ENCODE measurements at regions not wholly inside any gene's neighbourhood (a gene's known extent, or its start where the extent isn't known, plus 50 kb on each side); places are given as distances from the start of the nearest gene placed in this dataset.

GRCh38 chr13:87003265-87003664 is 667.9 kb upstream of the SLITRK5 start:
- no peak for DNase-seq (ENCODE audit: low read depth, low spot score)
- FAIRE-seq: no peak
- H3K9me1 ChIP-seq (ENCODE audit: control insufficient read depth, extremely low read depth, insufficient read depth, low read length): no peaks in the 10 kb centered on the region
- H3K9ac ChIP-seq (ENCODE audit: control insufficient read depth, extremely low read depth, insufficient read depth, low read length): no peak overlapping the region
- H3K79me2 ChIP-seq (ENCODE audit: control insufficient read depth, insufficient read depth, low read length): no peaks in the 10 kb centered on the region
- H3K4me3 ChIP-seq (ENCODE audit: control insufficient read depth in 2 of 3, extremely low read depth in 1 of 3, insufficient read depth in 2 of 3, low read depth in 1 of 3, low read length in 3 of 3): no peak overlapping the region
- H2AFZ ChIP-seq (ENCODE audit: control insufficient read depth, low read length): no peak overlapping the region
- H4K20me1 ChIP-seq (ENCODE audit: control insufficient read depth, extremely low read depth, insufficient read depth, low read length): no peaks in the 10 kb centered on the region
- no peak overlapping the region for H3K27ac ChIP-seq (ENCODE audit: control insufficient read depth, insufficient read depth, low read length)
- H3K4me2 ChIP-seq (ENCODE audit: control insufficient read depth, extremely low read depth, insufficient read depth, low read depth, low read length): no peak overlapping the region
- dilution Hi-C loops (cut with MboI; ENCODE audit: extremely low pct_ligation_motif_present, low sequenced_read_pairs): no loop called here
- H3K36me3 ChIP-seq (ENCODE audit: control insufficient read depth in 2 of 2, extremely low read depth in 1 of 2, insufficient read depth in 2 of 2, low read length in 2 of 2): no peaks in the 10 kb centered on the region
- no peaks in the 10 kb centered on the region for H3K4me1 ChIP-seq (ENCODE audit: control insufficient read depth, extremely low read depth, insufficient read depth, low read length)
- H3K27me3 ChIP-seq (ENCODE audit: control insufficient read depth, extremely low read depth, insufficient read depth, low read length): no peaks in the 10 kb centered on the region
- TF ChIP-seq EZH2 (IDR thresholded peaks at IDR 0.05; ENCODE audit: low read length) (no peak), CTCF (optimal IDR thresholded peaks at IDR 0.05 in 1 of 3, IDR thresholded peaks at IDR 0.05 in 1 of 3, conservative IDR thresholded peaks at IDR 0.05 in 1 of 3; ENCODE audit: extremely low read depth in 1 of 3, insufficient read depth in 2 of 3, low read length in 3 of 3) (no peak)
- H3K9me3 ChIP-seq (ENCODE audit: control insufficient read depth, low read depth, low read length): no peaks in the 10 kb centered on the region

GRCh38 chr13:87005511-87005910 is 665.7 kb upstream of the SLITRK5 start:
- dilution Hi-C loops (cut with MboI; ENCODE audit: extremely low pct_ligation_motif_present, low sequenced_read_pairs): no loop called here
- DNase-seq (ENCODE audit: low read depth, low spot score) (no peak), FAIRE-seq (no peak)
- Histone ChIP-seq H3K4me2 (ENCODE audit: control insufficient read depth, extremely low read depth, insufficient read depth, low read depth, low read length) (no peak overlapping the region), H3K79me2 (ENCODE audit: control insufficient read depth, insufficient read depth, low read length) (no peaks in the 10 kb centered on the region), H4K20me1 (ENCODE audit: control insufficient read depth, extremely low read depth, insufficient read depth, low read length) (no peaks in the 10 kb centered on the region), H3K4me3 (ENCODE audit: control insufficient read depth in 2 of 3, extremely low read depth in 1 of 3, insufficient read depth in 2 of 3, low read depth in 1 of 3, low read length in 3 of 3) (no peak overlapping the region), H3K27ac (ENCODE audit: control insufficient read depth, insufficient read depth, low read length) (no peak overlapping the region), H3K27me3 (ENCODE audit: control insufficient read depth, extremely low read depth, insufficient read depth, low read length) (no peaks in the 10 kb centered on the region), H3K4me1 (ENCODE audit: control insufficient read depth, extremely low read depth, insufficient read depth, low read length) (no peaks in the 10 kb centered on the region), H3K9me3 (ENCODE audit: control insufficient read depth, low read depth, low read length) (no peaks in the 10 kb centered on the region), H3K9ac (ENCODE audit: control insufficient read depth, extremely low read depth, insufficient read depth, low read length) (no peak overlapping the region), H3K9me1 (ENCODE audit: control insufficient read depth, extremely low read depth, insufficient read depth, low read length) (no peaks in the 10 kb centered on the region), H3K36me3 (ENCODE audit: control insufficient read depth in 2 of 2, extremely low read depth in 1 of 2, insufficient read depth in 2 of 2, low read length in 2 of 2) (no peaks in the 10 kb centered on the region), H2AFZ (ENCODE audit: control insufficient read depth, low read length) (no peak overlapping the region)
- TF ChIP-seq EZH2 (IDR thresholded peaks at IDR 0.05; ENCODE audit: low read length): no peak
- TF ChIP-seq CTCF (optimal IDR thresholded peaks at IDR 0.05 in 1 of 3, IDR thresholded peaks at IDR 0.05 in 1 of 3, conservative IDR thresholded peaks at IDR 0.05 in 1 of 3; ENCODE audit: extremely low read depth in 1 of 3, insufficient read depth in 2 of 3, low read length in 3 of 3): no peak
